ENCODE measurements at regions not wholly inside any gene's neighbourhood (a gene's known extent, or its start where the extent isn't known, plus 50 kb on each side); places are given as distances from the start of the nearest gene placed in this dataset.

DNA sequence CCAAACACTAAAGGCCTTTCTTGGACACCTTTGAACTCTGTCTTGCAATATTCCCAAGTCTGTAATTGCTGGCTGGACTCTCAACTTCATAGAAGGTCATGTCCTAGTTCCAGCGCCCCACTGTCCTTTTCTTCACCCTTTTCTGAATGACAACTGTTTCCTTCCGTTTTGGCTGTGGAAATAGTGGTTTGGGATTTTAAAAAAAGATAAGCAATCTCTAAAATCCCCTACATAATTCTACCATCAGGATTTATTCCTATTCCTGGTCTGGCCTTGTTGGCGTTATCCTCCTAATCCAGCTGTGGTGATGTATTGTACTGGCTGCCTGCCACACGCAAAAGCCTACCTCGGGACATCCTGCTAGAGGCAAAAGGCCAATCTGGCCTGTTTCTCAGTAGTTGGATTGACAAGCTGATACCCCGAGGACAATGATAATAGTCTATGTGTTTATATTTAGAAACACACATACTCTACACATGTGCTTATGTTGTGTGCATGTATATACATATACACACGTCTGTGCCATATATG is 440.3 kb upstream of the DPH6 start:
- no peak for TF ChIP-seq EZH2 (IDR thresholded peaks at IDR 0.05; ENCODE audit: borderline replicate concordance, insufficient read depth, low read depth, low read length, poor library complexity, severe bottlenecking)
- TF ChIP-seq, protein P1, sequence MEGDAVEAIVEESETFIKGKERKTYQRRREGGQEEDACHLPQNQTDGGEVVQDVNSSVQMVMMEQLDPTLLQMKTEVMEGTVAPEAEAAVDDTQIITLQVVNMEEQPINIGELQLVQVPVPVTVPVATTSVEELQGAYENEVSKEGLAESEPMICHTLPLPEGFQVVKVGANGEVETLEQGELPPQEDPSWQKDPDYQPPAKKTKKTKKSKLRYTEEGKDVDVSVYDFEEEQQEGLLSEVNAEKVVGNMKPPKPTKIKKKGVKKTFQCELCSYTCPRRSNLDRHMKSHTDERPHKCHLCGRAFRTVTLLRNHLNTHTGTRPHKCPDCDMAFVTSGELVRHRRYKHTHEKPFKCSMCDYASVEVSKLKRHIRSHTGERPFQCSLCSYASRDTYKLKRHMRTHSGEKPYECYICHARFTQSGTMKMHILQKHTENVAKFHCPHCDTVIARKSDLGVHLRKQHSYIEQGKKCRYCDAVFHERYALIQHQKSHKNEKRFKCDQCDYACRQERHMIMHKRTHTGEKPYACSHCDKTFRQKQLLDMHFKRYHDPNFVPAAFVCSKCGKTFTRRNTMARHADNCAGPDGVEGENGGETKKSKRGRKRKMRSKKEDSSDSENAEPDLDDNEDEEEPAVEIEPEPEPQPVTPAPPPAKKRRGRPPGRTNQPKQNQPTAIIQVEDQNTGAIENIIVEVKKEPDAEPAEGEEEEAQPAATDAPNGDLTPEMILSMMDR (IDR thresholded peaks at IDR 0.05) = no peak
